GM18507 (cell line): ENCODE measurements at regions not wholly inside any gene's neighbourhood (a gene's known extent, or its start where the extent isn't known, plus 50 kb on each side); places are given as distances from the start of the nearest gene placed in this dataset.
A peak's percentile ranks its signal among the peaks of the same experiment; 100 is the strongest.

Source experiments
- DNase-seq: peaks from one replicate; pipeline ENCODE4 v3.0.0; 2011; ENCODE audit warnings: low read depth; ENCODE audit not compliant: insufficient read length; ENCODE audit errors: extremely low spot score
- FAIRE-seq: peaks from 2 replicates; lab custom pipeline; 2011; peaks lifted over from hg19 to GRCh38; lab: Jason Lieb, UNC

DNA sequence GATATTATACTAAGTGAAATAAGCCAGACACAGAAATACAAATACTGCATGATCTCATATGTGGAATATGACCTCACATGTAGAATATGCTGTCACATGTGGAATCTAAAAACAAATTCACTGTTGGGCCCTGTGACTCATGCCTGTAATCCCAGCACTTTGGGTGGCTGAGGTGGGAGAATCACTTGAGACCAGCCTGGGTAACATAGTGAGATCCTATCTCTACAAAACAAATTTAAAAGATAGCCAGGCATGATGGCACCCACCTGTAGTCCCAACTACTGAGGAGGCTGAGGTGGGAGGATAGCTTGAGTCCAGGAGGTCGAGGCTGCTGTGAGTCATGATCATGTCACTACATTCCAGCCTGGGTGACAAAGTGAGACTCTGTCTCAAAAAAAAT, 160.3 kb downstream of the PTEN start:
- FAIRE-seq, result no peak
- no peak for DNase-seq

- FAIRE-seq (no peak), DNase-seq (no peak)
These were observed 162.6 kb downstream of the PTEN start for GRCh38 chr10:88026031-88026430.

DNA sequence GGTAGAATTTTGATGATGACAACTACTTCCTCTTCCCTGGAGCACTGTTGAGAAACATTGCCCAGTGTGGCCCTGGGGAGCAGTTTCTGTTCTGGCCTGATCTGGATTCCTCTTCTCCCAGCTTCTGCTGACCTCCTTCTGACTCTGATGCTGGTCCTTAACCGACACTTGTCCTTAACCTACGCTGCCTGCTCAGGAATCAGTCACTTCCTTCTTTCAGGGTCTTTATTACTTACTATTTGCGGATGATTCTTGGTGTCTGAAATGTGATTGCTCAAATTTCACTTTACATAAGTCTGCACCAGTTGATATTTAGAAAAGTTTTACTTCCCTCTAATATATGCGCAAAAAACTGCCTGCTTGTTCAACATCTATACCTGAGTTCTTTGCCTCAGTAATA, 164.1 kb downstream of the PTEN start:
- FAIRE-seq (peak; percentile 39), DNase-seq (peak; percentile 7)

DNA sequence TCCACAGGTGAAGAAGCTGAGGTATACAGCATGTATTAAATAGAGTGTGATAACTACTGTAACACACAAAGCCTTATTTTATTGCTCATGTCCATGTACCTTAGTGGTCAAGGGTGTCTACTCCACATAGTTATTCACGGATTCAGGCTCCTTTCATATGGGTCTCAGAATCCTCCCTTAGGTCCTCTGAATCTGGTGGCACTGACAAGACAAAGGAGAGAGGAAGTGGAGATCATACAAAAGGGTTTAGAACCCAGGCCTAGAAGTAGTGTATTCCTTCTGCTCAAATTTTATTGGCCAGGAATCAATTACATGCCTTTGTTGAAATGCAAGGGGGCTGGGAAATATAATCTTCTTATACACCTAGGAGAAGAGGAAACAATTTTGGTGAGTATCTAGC, 164.6 kb downstream of the PTEN start:
- FAIRE-seq (peak; percentile 56), DNase-seq (no peak)

- DNase-seq, result no peak
- peak; percentile 60 for FAIRE-seq
These were observed 165.2 kb downstream of the PTEN start for GRCh38 chr10:88028654-88029053.

- no peak for FAIRE-seq
- DNase-seq, result no peak
These were observed 169.1 kb downstream of the PTEN start for GRCh38 chr10:88032566-88032965.

DNA sequence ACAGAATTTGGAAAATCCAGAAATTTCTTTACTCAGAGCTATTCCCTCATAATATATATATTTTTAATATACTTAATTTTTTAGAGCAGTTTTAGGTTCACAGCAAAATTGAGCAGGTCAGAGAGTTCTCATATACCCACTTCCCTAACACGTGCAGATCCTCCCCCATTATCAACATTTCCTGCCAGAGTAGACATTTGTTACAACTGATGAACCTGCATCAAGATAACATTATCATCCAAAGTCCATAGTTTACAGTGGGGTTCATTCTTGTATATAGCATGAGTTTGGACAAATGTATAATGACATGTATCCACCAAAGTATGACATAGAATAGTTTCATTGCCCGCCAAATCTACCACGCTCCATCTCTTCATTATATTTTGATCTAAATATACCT, 170.0 kb downstream of the PTEN start:
- no peak for FAIRE-seq
- DNase-seq, result no peak

- FAIRE-seq (no peak), DNase-seq (no peak)
These were observed 170.4 kb downstream of the PTEN start for GRCh38 chr10:88033793-88034192.

- DNase-seq (no peak), FAIRE-seq (no peak)
These were observed 172.7 kb downstream of the PTEN start for GRCh38 chr10:88036126-88036525.

GRCh38 chr10:88037623-88038022, 174.2 kb downstream of the PTEN start:
- FAIRE-seq, result no peak
- no peak for DNase-seq

DNA sequence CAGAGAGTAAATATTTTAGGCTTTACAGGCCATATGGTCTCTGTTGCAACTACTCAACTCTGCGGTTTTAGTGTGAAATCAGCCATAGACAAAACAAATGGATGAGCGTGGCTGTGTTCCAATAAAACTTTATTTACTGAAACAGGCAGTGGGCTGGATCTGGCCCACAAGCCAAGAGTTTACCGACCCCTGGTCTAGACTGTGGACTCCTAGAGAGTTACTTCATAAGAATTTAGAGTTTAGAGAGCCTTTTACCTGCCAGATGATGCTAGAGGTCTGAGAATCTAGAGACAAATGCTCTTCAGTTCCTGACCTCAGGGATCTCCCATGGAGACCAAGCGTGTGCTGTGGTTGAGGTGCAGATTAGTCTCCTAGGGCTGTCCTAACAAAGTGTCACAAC, 174.8 kb downstream of the PTEN start:
- no peak for DNase-seq
- FAIRE-seq, result no peak

- DNase-seq, result no peak
- FAIRE-seq, result peak; percentile 9
These were observed 176.2 kb downstream of the PTEN start for GRCh38 chr10:88039496-88040200.

DNA sequence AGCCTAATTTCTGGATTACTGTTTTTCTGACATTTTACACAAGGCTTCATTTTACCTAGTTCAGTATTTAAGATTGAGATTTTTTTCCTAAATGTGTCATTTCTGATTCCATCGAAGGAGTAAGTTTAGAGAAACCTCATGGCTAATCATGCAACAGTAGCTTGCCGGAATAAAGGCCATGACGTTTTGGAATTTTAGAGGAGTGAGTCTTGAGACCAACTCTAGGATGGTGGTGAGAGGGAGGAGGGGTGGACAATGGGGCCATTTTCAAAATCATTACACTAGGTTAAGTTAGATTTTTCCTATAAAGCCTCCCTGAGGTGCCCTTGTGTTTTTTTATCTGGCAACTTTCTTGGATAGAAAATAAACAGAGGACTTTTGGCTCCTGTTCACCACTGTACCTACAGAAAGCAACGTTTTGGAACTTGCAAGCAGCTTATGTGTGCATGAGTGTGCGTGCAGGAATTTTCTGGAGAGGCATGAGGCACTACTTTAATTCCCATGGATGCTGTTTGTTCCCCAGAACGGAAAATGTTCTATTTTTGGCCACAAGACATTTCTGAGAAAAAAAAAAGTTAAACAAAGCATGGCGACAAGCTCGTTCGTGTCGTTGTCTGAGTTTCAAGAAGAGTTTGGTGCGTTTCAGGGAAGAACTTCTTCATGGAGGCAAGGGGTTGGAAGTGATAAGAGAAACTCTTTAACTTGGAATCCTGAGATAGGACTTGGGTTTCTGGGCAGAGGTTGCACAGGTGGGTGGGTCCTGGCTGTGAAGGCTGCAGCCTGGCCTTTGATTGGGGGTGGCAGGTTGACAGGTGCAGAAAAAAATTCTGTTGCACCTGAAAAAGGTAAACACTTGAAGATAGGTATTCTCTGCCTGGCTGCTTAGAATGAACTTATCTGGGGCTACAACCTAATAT, 178.1 kb downstream of the PTEN start:
- no peak for DNase-seq
- no peak for FAIRE-seq

DNA sequence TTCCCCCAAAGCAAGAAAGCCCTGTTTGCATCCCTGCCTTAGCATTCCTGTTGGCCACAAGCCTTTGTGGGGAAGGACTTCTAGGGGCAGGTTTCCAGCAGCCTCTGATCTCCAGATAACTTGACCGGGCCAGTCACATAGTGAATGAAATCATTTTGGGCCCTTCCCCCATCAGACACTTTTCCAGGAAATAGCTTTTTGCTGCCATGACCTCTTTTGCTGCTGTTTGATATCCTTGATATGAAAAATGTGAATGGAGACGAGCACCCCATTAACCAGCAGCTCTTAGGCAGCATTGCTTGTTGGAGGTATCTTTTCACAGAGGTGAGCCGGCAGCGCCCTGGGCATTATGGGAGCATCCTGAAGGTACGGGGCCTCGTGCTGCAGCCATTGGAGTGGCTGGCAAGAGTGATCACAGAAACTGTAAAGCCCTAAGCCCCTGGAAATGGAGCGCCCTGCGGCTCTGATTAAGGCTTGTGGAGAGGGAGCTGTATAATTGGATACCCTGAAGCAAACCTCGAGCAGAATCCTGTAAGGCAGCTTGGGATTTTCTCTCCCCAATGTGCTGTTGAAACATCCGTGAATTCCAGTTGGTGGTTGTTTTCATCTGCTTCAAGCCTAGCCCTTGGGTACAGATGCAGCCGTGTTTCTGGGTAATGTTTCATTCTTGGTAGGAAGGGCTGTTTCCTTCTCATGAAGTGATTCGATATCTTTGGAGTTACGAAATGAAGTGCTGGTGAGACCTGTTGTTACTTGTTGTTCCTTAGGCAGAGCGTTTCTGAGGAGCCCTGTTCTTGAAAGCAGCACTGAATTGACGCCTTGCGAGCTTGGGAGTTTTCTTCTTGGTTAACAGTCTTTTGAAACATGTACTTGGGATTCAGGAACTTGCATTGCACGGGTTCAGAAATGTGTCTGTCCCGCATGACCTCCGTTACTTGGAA, 179.0 kb downstream of the PTEN start:
- no peak for FAIRE-seq
- DNase-seq, result no peak

DNA sequence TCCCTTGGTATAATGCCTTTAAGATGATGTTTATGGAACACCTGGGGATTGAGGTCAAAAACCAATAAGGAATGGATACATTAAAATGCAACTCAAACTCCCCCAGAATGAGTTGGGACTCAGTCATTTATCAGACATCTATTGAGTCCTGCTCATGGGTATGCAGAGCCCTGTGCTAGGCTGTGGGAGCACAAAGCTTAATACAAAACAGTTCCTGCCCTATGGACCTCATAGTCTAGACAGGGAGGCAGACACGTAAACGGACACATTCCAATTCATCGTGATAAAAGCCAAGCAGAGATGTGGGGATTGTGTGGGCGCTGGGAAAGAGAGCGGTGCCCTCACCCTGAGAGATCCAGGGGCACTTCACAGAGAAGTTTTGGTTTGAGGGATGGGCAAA, 181.7 kb downstream of the PTEN start:
- FAIRE-seq, result no peak
- no peak for DNase-seq

DNA sequence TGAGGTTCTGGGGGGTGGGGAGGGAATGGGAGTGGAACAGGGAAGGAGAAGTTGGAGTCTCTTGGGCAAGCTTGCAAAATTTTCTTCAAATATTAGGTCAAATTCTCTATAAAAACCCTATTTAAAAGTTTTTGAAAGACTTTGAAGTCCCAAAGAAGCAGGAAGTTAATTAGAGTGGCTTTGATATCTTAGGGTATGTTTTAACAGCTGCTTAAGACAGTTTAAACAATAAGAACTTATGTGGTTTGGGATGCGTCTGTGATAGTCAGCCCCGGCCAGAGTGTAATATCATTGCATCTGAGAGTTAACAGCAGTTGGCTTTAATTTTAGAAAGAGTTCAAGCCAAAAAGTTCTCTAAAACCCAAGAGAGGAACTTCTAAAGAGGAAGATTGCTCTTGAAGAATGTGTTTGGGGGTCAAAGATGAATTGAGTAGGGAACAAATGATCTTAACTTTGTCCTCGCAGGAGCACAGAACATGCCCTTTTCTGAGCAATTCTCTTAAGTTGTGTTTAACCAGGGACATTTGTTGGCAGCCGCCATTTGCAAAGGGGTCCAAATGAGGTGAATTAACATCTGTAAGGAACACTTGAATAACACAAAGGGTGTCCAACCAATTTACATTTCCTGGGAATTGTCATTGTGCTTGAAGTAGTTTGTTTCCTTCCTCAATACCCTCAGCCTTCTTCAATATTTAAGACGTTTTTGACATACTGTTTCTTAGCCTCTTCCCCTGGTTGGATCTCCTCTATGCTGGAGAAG, 182.4 kb downstream of the PTEN start:
- FAIRE-seq, result no peak
- no peak for DNase-seq

- FAIRE-seq (no peak), DNase-seq (no peak)
These were observed 184.2 kb downstream of the PTEN start for GRCh38 chr10:88047579-88047978.

- no peak for FAIRE-seq
These were observed 184.9 kb downstream of the PTEN start for GRCh38 chr10:88048312-88048711.

GRCh38 chr10:88049204-88049603, 185.8 kb downstream of the PTEN start:
- DNase-seq, result no peak
- FAIRE-seq, result no peak

More at GRCh38 chr10:88048312-88048711, 184.9 kb downstream of the PTEN start:
- no peak for DNase-seq
